Mucosa of descending colon (tissue), 3 donors: ENCODE measurements at regions not wholly inside any gene's neighbourhood (a gene's known extent, or its start where the extent isn't known, plus 50 kb on each side); places are given as distances from the start of the nearest gene placed in this dataset.

Experiments
- ATAC-seq: fragments of 200-7000 bp; cut with Tn5 transposase; one replicate; pipeline ENCODE4 v1.9.1; 2020; ENCODE audit warnings: mild to moderate bottlenecking, moderate library complexity
- DNase-seq, 3 donors: peaks; one replicate each; pipeline ENCODE4 v3.0.0-alpha.2; 2020
- H3K36me3 ChIP-seq: fragments of 200-600 bp; one replicate; pipeline ENCODE4 v1.8.0; 2021; ENCODE audit warnings: low read depth, mild to moderate bottlenecking
- H3K4me1 ChIP-seq: fragments of 200-600 bp; one replicate; pipeline ENCODE4 v1.8.0; 2021; ENCODE audit warnings: low read depth, mild to moderate bottlenecking
- H3K4me3 ChIP-seq: fragments of 200-600 bp; one replicate; pipeline ENCODE4 v1.8.0; 2021; ENCODE audit warnings: mild to moderate bottlenecking
- H3K9me3 ChIP-seq: fragments of 200-600 bp; one replicate; pipeline ENCODE4 v1.8.0; 2021; ENCODE audit warnings: mild to moderate bottlenecking
- CTCF ChIP-seq: fragments of 200-600 bp; IDR thresholded peaks from one replicate; pipeline ENCODE4 v1.8.0; 2022; ENCODE audit warnings: antibody characterized with exemption, mild to moderate bottlenecking
- intact Hi-C, 2 donors: fragments of 100-400 bp; cut with DNase I in 1 of 2; cut with micrococcal nuclease in 1 of 2; formaldehyde crosslinking; loops; one replicate each; pipeline versions ENCODE4 v1.11.0 to v1.11.1; 2022; cut with DNase I, micrococcal nuclease
- donor health status: DM: no; HTN: no; CAD: no; lungs with moderate emphysema.
- donor health status: DM: no; HTN: no; CAD: no.
- donor health status: DM: no; HTN: yes; CAD: no.

- Histone ChIP-seq H3K4me3 (no peak overlapping the region), H3K4me1 (no peaks in the 10 kb centered on the region), H3K9me3 (no peaks in the 10 kb centered on the region), H3K36me3 (no peaks in the 10 kb centered on the region)
- intact Hi-C loops, result no loop called here
- TF ChIP-seq CTCF, result no peak
- DNase-seq (no peak), ATAC-seq (no peak)
These were observed 238.9 kb downstream of the EMP1 start for GRCh38 chr12:13435235-13435933.

GRCh38 chr12:13433768-13434167 is 237.2 kb downstream of the EMP1 start:
- ATAC-seq (no peak), DNase-seq (no peak)
- Histone ChIP-seq H3K4me1 (no peaks in the 10 kb centered on the region), H3K4me3 (no peak overlapping the region), H3K36me3 (no peaks in the 10 kb centered on the region), H3K9me3 (no peaks in the 10 kb centered on the region)
- intact Hi-C loops, result no loop called here
- no peak for TF ChIP-seq CTCF

- H3K36me3 ChIP-seq, result no peaks in the 10 kb centered on the region
- no peaks in the 10 kb centered on the region for H3K4me1 ChIP-seq
- TF ChIP-seq CTCF, result no peak
- ATAC-seq, result no peak
- intact Hi-C loops, result no loop called here
- no peak for DNase-seq
- H3K9me3 ChIP-seq, result no peaks in the 10 kb centered on the region
- H3K4me3 ChIP-seq, result no peak overlapping the region
These were observed 234.5 kb downstream of the EMP1 start for GRCh38 chr12:13431041-13431440.

GRCh38 chr12:13428538-13429265 is 232.2 kb downstream of the EMP1 start:
- H3K4me3 ChIP-seq, result no peak overlapping the region
- intact Hi-C loops, result no loop called here
- DNase-seq, result no peak
- no peaks in the 10 kb centered on the region for H3K4me1 ChIP-seq
- no peaks in the 10 kb centered on the region for H3K9me3 ChIP-seq
- ATAC-seq, result no peak
- H3K36me3 ChIP-seq, result no peaks in the 10 kb centered on the region
- TF ChIP-seq CTCF, result no peak

- intact Hi-C loops, result no loop called here
- DNase-seq, result no peak
- Histone ChIP-seq H3K36me3 (no peaks in the 10 kb centered on the region), H3K9me3 (no peaks in the 10 kb centered on the region), H3K4me3 (no peak overlapping the region), H3K4me1 (no peaks in the 10 kb centered on the region)
- TF ChIP-seq CTCF, result no peak
- no peak for ATAC-seq
These were observed 229.2 kb downstream of the EMP1 start for GRCh38 chr12:13425766-13426165.
